Activated CD8-positive, alpha-beta T cell treated with anti-CD3 and anti-CD28 coated beads for 36 hours (primary cell): ENCODE measurements at regions not wholly inside any gene's neighbourhood (a gene's known extent, or its start where the extent isn't known, plus 50 kb on each side); places are given as distances from the start of the nearest gene placed in this dataset.

Experiments
- ATAC-seq: fragments of 200-7000 bp; cut with Tn5 transposase; one replicate; pipeline ENCODE4 v1.10.0; 2021; ENCODE audit warnings: mild to moderate bottlenecking, moderate library complexity
- CTCF ChIA-PET: fragments of 350-600 bp; sonication (Branson Sonifier 250); formaldehyde crosslinking; loops from one replicate; lab custom pipeline; 2021; ENCODE audit warnings: antibody characterized with exemption; lab: Charles Lee
- POLR2A ChIA-PET: fragments of 350-600 bp; sonication (Branson Sonifier 250); formaldehyde crosslinking; loops from one replicate; lab custom pipeline; 2021; ENCODE audit warnings: antibody characterized with exemption; lab: Charles Lee
- DNase-seq: peaks from one replicate; pipeline ENCODE4 v3.0.0-alpha.2; 2020
- H3K27ac Mint-ChIP-seq: one replicate; pipeline ENCODE4 v1.8.0; 2021; ENCODE audit warnings: mild to moderate bottlenecking, mixed read lengths
- H3K27me3 Mint-ChIP-seq: one replicate; pipeline ENCODE4 v1.8.0; 2021; ENCODE audit warnings: mixed read lengths
- H3K36me3 Mint-ChIP-seq: one replicate; pipeline ENCODE4 v1.8.0; 2021; ENCODE audit warnings: low read depth, mixed read lengths
- H3K4me1 Mint-ChIP-seq: one replicate; pipeline ENCODE4 v1.8.0; 2021; ENCODE audit warnings: low read depth, mixed read lengths
- H3K4me3 Mint-ChIP-seq: one replicate; pipeline ENCODE4 v1.8.0; 2021; ENCODE audit warnings: mild to moderate bottlenecking, moderate library complexity, mixed read lengths
- H3K9me3 Mint-ChIP-seq: one replicate; pipeline ENCODE4 v1.8.0; 2021; ENCODE audit warnings: mixed read lengths
- intact Hi-C: fragments of 100-400 bp; cut with micrococcal nuclease; formaldehyde crosslinking; loops from one replicate; pipeline ENCODE4 v1.10.0; 2022
- TF ChIP-seq, protein P1 (sequence below): fragments of 200-600 bp; IDR thresholded peaks from one replicate; pipeline ENCODE4 v1.8.0; 2022; ENCODE audit warnings: antibody characterized with exemption, mild to moderate bottlenecking

DNA sequence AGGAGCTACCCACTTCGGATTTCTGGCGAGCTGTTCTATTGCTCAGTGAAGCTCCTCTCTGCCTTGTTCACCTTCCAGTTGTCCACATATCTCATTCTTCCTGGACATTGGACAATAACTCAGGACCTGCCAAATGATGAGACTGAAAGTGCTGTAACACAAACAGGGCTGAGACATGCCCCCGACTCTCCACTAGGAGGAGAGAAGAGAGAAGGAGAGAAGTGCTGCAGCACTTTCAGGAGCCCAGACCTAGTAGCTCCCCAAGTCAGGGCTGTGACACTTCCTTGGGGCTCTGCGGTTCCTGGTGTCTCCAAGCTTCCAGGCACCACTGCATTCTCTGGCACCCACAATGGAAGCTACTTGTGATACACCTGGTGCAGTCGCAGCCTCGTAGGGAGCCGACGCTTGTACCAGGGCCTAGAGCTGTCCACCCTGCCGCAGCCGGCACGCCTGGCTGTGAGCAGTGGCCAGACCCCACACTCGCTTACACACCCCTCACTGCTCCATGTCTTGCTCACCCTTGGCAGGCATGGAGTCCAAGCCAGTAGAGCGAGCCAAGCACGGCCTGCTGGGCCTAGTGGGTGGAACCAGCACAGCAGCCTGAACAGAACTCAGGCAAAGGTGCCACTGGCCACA, 234.9 kb downstream of the TECRL start:
- DNase-seq: no peak
- TF ChIP-seq, protein P1, sequence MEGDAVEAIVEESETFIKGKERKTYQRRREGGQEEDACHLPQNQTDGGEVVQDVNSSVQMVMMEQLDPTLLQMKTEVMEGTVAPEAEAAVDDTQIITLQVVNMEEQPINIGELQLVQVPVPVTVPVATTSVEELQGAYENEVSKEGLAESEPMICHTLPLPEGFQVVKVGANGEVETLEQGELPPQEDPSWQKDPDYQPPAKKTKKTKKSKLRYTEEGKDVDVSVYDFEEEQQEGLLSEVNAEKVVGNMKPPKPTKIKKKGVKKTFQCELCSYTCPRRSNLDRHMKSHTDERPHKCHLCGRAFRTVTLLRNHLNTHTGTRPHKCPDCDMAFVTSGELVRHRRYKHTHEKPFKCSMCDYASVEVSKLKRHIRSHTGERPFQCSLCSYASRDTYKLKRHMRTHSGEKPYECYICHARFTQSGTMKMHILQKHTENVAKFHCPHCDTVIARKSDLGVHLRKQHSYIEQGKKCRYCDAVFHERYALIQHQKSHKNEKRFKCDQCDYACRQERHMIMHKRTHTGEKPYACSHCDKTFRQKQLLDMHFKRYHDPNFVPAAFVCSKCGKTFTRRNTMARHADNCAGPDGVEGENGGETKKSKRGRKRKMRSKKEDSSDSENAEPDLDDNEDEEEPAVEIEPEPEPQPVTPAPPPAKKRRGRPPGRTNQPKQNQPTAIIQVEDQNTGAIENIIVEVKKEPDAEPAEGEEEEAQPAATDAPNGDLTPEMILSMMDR: no peak
- no peak overlapping the region for H3K4me3 Mint-ChIP-seq
- H3K36me3 Mint-ChIP-seq: no peaks in the 10 kb centered on the region
- no peaks in the 10 kb centered on the region for H3K27me3 Mint-ChIP-seq
- ChIA-PET POLR2A (no interaction called here), CTCF (interaction anchor here (1.0 kb wide), 1 partner anchor 364 kb away, joined by 3 read pairs; no protein-coding TSS in a partner anchor)
- no peak for ATAC-seq
- no peaks in the 10 kb centered on the region for H3K4me1 Mint-ChIP-seq
- no peak overlapping the region for H3K27ac Mint-ChIP-seq
- no peaks in the 10 kb centered on the region for H3K9me3 Mint-ChIP-seq
- intact Hi-C loops: no loop called here

DNA sequence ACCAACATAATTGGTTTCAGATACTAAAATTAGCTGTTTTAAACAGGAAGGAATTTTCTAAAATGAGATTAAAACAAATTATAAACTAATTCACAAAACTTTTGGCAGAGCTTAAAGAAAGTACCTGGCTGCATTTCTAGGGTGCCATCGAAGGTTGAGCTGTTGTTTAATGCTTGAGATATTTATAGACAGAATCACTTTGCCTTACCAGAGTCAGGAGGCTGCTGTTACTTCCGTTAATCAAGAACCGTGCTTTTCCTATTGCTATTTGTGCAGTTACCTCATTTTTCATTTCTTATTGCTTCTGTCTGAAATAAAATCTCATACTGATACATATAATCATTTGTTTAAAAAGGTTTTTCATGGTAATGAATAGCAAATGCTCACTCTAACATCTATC, 242.9 kb downstream of the TECRL start:
- H3K27me3 Mint-ChIP-seq: no peaks in the 10 kb centered on the region
- no peak for DNase-seq
- H3K27ac Mint-ChIP-seq: no peak overlapping the region
- H3K4me1 Mint-ChIP-seq: no peaks in the 10 kb centered on the region
- TF ChIP-seq, protein P1: no peak
- POLR2A ChIA-PET: no interaction called here
- H3K36me3 Mint-ChIP-seq: no peaks in the 10 kb centered on the region
- no peak overlapping the region for H3K4me3 Mint-ChIP-seq
- H3K9me3 Mint-ChIP-seq: peaks cover 1% of the 10 kb centered on the region
- CTCF ChIA-PET: no interaction called here
- no peak for ATAC-seq
- intact Hi-C loops: no loop called here

DNA sequence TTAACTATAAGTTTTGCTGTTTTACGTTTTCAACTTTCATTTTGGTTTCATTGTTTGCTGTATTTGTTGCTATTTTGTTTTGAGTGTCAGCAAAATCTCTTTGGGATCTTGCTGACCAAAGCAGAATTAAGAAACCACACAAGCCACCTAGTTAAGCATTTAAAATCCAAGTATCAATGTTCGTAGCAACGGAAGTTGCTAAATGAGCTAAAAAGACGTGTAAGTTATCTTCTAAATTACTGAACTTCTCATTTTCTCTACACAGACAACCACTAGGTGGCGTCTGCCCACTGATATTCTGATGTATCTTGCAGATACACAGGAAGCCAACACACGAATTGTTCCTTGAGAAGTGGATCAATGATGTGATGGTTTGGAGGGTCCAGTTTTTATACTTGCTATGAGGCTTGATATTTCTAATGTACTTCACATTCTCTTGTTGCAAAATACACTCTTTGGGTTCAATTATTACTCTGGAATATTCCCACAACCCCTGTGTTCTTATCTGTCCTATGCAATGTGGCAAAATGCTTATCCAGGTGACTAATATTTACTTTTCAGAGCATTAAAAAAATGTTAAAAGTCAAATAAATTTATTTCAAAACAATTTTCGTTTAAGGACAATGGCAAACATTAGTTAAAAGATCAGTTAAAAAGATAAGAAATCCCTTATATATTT, 250.5 kb downstream of the TECRL start:
- Mint-ChIP-seq H3K9me3 (no peaks in the 10 kb centered on the region), H3K27ac (no peak overlapping the region), H3K27me3 (no peaks in the 10 kb centered on the region), H3K4me3 (no peak overlapping the region), H3K4me1 (peaks cover 3% of the 10 kb centered on the region), H3K36me3 (no peaks in the 10 kb centered on the region)
- ChIA-PET POLR2A (interaction anchor here (0.6 kb wide), 1 partner anchor 68 kb away, joined by 3 read pairs; no protein-coding TSS in a partner anchor), CTCF (interaction anchor here (0.6 to 1.8 kb wide), 5 partner anchors 8 to 382 kb away, joined by 3 to 14 read pairs (median 4); no protein-coding TSS in a partner anchor)
- ATAC-seq (peak; percentile 27), DNase-seq (peak; percentile 74)
- TF ChIP-seq, protein P1: peak; percentile 57
- intact Hi-C loops: no loop called here

DNA sequence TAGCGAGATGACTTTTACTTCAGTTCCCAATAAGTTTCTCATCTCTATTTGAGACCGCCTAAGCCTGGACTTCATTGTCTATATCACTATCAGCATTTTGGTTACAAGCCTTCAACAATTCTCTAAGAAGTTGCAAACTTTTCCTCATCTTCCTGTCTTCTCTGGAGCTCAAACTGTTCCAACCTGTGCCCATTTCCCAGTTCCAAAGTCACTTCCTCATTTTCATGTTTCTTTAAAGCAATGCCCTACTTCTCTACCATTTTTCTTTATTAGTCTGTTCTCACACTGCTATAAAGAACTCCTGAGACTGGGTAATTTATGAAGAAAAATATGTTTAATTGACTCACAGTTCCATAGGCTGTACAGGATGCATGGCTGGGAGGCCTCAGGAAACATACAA, 251.9 kb downstream of the TECRL start:
- no peaks in the 10 kb centered on the region for H3K36me3 Mint-ChIP-seq
- no peaks in the 10 kb centered on the region for H3K9me3 Mint-ChIP-seq
- no peak overlapping the region for H3K27ac Mint-ChIP-seq
- no peak overlapping the region for H3K4me3 Mint-ChIP-seq
- POLR2A ChIA-PET: no interaction called here
- CTCF ChIA-PET: no interaction called here
- H3K4me1 Mint-ChIP-seq: peaks cover 3% of the 10 kb centered on the region
- intact Hi-C loops: no loop called here
- no peaks in the 10 kb centered on the region for H3K27me3 Mint-ChIP-seq
- ATAC-seq: no peak
- TF ChIP-seq, protein P1: no peak
- no peak for DNase-seq

DNA sequence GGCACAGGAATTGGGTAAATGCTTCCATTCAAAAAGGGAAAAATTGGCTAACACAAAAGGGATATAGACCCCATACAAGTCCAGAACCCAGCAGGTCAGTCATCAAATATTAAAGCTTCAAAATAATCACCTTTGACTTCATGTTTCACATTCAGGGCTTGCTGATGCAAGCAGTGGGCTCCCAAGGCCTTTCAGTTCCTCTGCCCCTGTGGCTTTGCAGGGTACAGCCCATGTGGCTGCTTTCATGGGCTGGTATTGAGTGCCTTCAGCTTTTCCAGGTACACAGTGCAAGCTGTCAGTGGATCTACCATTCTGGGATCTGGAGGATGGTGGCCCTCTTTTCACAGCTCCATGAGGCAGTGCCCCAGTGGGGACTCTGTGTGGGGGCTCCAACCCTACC, 253.0 kb downstream of the TECRL start:
- ChIA-PET POLR2A (no interaction called here), CTCF (interaction anchor here (1.3 kb wide), 1 partner anchor 383 kb away, joined by 5 read pairs; no protein-coding TSS in a partner anchor)
- Mint-ChIP-seq H3K36me3 (no peaks in the 10 kb centered on the region), H3K27me3 (no peaks in the 10 kb centered on the region), H3K4me1 (peaks cover 3% of the 10 kb centered on the region), H3K27ac (no peak overlapping the region), H3K9me3 (no peaks in the 10 kb centered on the region), H3K4me3 (no peak overlapping the region)
- TF ChIP-seq, protein P1: no peak
- intact Hi-C loops: no loop called here
- ATAC-seq: no peak
- no peak for DNase-seq
